ENCODE measurements at regions not wholly inside any gene's neighbourhood (a gene's known extent, or its start where the extent isn't known, plus 50 kb on each side); places are given as distances from the start of the nearest gene placed in this dataset.

- TF ChIP-seq CTCF (IDR thresholded peaks at IDR 0.05) (no peak), MAX (IDR thresholded peaks at IDR 0.05; ENCODE audit: low read depth) (no peak)
Measured at GRCh38 chr15:101543026-101543390, 53.5 kb upstream of the PCSK6 start.

Measured in SK-N-SH (cell line).